K562 (cell line): ENCODE measurements at regions not wholly inside any gene's neighbourhood (a gene's known extent, or its start where the extent isn't known, plus 50 kb on each side); places are given as distances from the start of the nearest gene placed in this dataset.

Experiments used
- CTCF ChIP-seq, 3 experiments: IDR thresholded peaks in 2 of 3; conservative IDR thresholded peaks in 1 of 3; 2 replicates each; pipeline ENCODE4 v1.5.1; 2011 to 2012; ENCODE audit warnings: low read length in 3 of 3, mild to moderate bottlenecking in 3 of 3, control low read depth in 2 of 3, improper control_type of control experiment in 1 of 3, inconsistent platforms in 1 of 3, low read depth in 1 of 3, mixed read lengths in 1 of 3, moderate library complexity in 1 of 3; ENCODE audit not compliant: insufficient read depth in 2 of 3
- DPF2 ChIP-seq: fragments of 450-650 bp; IDR thresholded peaks from 2 replicates; pipeline ENCODE4 v1.6.1; 2016
- FOSL1 ChIP-seq: fragments of 200-800 bp; sonication (Bioruptor generic); conservative IDR thresholded peaks from 2 replicates; pipeline ENCODE4 v1.6.1; 2016; ENCODE audit warnings: missing genetic modification characterization, missing compliant biosample characterization
- FOXP4 ChIP-seq: sonication (generic); formaldehyde crosslinking; IDR thresholded peaks from 2 replicates; pipeline ENCODE4 v1.8.0; 2022; ENCODE audit warnings: mild to moderate bottlenecking, missing genetic modification reagents, borderline replicate concordance
- JUNB ChIP-seq: fragments of 450-650 bp; formaldehyde crosslinking; conservative IDR thresholded peaks from 2 replicates; pipeline ENCODE4 v1.4.0; 2020; ENCODE audit warnings: mild to moderate bottlenecking
- MCM7 ChIP-seq, 2 experiments: fragments of 450-650 bp; IDR thresholded peaks; 2 replicates each; pipeline ENCODE4 v1.6.1; 2016 to 2018
- SAFB ChIP-seq: fragments of 200-400 bp; formaldehyde crosslinking; IDR thresholded peaks from 2 replicates; pipeline ENCODE4 v1.6.1; 2017; ENCODE audit warnings: low read depth, low read length, borderline replicate concordance
- SMC3 ChIP-seq: conservative IDR thresholded peaks from 2 replicates; pipeline ENCODE4 v1.6.1; 2011; ENCODE audit warnings: low read depth, low read length, improper control_type of control experiment; ENCODE audit not compliant: insufficient read depth
- ZBTB17 ChIP-seq: fragments of 450-650 bp; formaldehyde crosslinking; IDR thresholded peaks from 2 replicates; pipeline ENCODE4 v1.4.0; 2020; ENCODE audit warnings: mild to moderate bottlenecking
- ZFP1 ChIP-seq: fragments of 450-650 bp; formaldehyde crosslinking; IDR thresholded peaks from 2 replicates; pipeline ENCODE4 v1.4.0; 2020; ENCODE audit warnings: mild to moderate bottlenecking, mixed read lengths
- ZNF830 ChIP-seq: fragments of 250-450 bp; sonication (Bioruptor Pico); IDR thresholded peaks from 2 replicates; pipeline ENCODE4 v1.5.0; 2021; ENCODE audit warnings: mild to moderate bottlenecking

- TF ChIP-seq CTCF (IDR thresholded peaks at IDR 0.05 in 2 of 3, conservative IDR thresholded peaks at IDR 0.05 in 1 of 3; ENCODE audit: insufficient read depth in 2 of 3, low read depth in 1 of 3, low read length in 3 of 3) (no peak), SAFB (no peak), DPF2 (no peak), JUNB (CRISPR knock-in tag) (no peak), MCM7 (IDR thresholded peaks at IDR 0.05) (no peak), SMC3 (no peak), ZBTB17 (CRISPR knock-in tag) (no peak), FOXP4 (CRISPR knock-in tag) (no peak), ZNF830 (CRISPR knock-in tag) (no peak), FOSL1 (no peak), ZFP1 (CRISPR knock-in tag) (no peak)
Observed at GRCh38 chr6:132902901-132903300, 88.5 kb downstream of the RPS12 start.
